GM23338 (cell line): ENCODE measurements at regions not wholly inside any gene's neighbourhood (a gene's known extent, or its start where the extent isn't known, plus 50 kb on each side); places are given as distances from the start of the nearest gene placed in this dataset.

Experiments
- ATAC-seq: fragments of 200-7000 bp; cut with Tn5 transposase; 3 replicates; pipeline ENCODE4 v1.9.1; 2020
- DNase-seq: peaks from one replicate; pipeline ENCODE4 v3.0.0-alpha.2; 2015; ENCODE audit warnings: low spot score
- H2AFZ ChIP-seq: fragments of 200-600 bp; sonication (generic); 2 replicates; pipeline ENCODE4 v1.8.0; 2016; ENCODE audit warnings: antibody characterized with exemption, mild to moderate bottlenecking, moderate library complexity
- H3F3A ChIP-seq: fragments of 200-600 bp; sonication (generic); replicated peaks from 2 replicates; pipeline ENCODE4 v1.8.0; 2017; ENCODE audit warnings: antibody characterized with exemption, mixed run types, low read depth
- H3K27ac ChIP-seq: fragments of 200-600 bp; sonication (generic); 2 replicates; pipeline ENCODE4 v1.6.1; 2016; ENCODE audit warnings: low read depth
- H3K27me3 ChIP-seq: fragments of 200-600 bp; sonication (generic); 2 replicates; pipeline ENCODE4 v1.8.0; 2016; ENCODE audit warnings: mild to moderate bottlenecking, mixed run types, moderate library complexity; ENCODE audit not compliant: insufficient read depth
- H3K36me3 ChIP-seq: fragments of 200-600 bp; sonication (generic); 2 replicates; pipeline ENCODE4 v1.8.0; 2016; ENCODE audit warnings: mild to moderate bottlenecking; ENCODE audit not compliant: insufficient read depth
- H3K4me1 ChIP-seq: fragments of 200-600 bp; sonication (generic); 2 replicates; pipeline ENCODE4 v1.8.0; 2016; ENCODE audit warnings: mild to moderate bottlenecking, moderate library complexity; ENCODE audit not compliant: insufficient read depth
- H3K4me2 ChIP-seq: fragments of 200-600 bp; sonication (generic); 2 replicates; pipeline ENCODE4 v1.7.1; 2017; ENCODE audit warnings: mixed run types
- H3K4me3 ChIP-seq: fragments of 200-600 bp; sonication (generic); 2 replicates; pipeline ENCODE4 v1.6.1; 2016; ENCODE audit warnings: mixed run types
- H3K79me2 ChIP-seq: fragments of 200-600 bp; sonication (generic); replicated peaks from 2 replicates; pipeline ENCODE4 v1.8.0; 2017; ENCODE audit warnings: mild to moderate bottlenecking; ENCODE audit not compliant: insufficient read depth
- H3K9me2 ChIP-seq: fragments of 200-600 bp; sonication (generic); 2 replicates; pipeline ENCODE4 v1.8.0; 2017; ENCODE audit not compliant: insufficient read depth
- H4K20me1 ChIP-seq: fragments of 200-600 bp; sonication (generic); replicated peaks from 2 replicates; pipeline ENCODE4 v1.8.0; 2017; ENCODE audit warnings: mild to moderate bottlenecking; ENCODE audit not compliant: insufficient read depth
- H3K27ac Mint-ChIP-seq: 2 replicates; pipeline ENCODE4 v1.8.0; 2020; ENCODE audit warnings: inconsistent platforms, mild to moderate bottlenecking, moderate library complexity, mixed read lengths
- H3K27me3 Mint-ChIP-seq: 3 replicates; pipeline ENCODE4 v1.8.0; 2022; ENCODE audit warnings: low read depth, mild to moderate bottlenecking, moderate library complexity, mixed read lengths, inconsistent platforms; ENCODE audit not compliant: insufficient read depth, poor library complexity
- H3K36me3 Mint-ChIP-seq: 3 replicates; pipeline ENCODE4 v1.8.0; 2021; ENCODE audit warnings: low read depth, mild to moderate bottlenecking, inconsistent platforms, moderate library complexity, mixed read lengths
- H3K4me1 Mint-ChIP-seq: 3 replicates; pipeline ENCODE4 v1.8.0; 2020; ENCODE audit warnings: mild to moderate bottlenecking, inconsistent platforms, mixed read lengths
- H3K4me3 Mint-ChIP-seq: 3 replicates; pipeline ENCODE4 v1.8.0; 2021; ENCODE audit warnings: moderate library complexity, mild to moderate bottlenecking, inconsistent platforms, mixed read lengths
- H3K9me3 Mint-ChIP-seq: 3 replicates; pipeline ENCODE4 v1.8.0; 2020; ENCODE audit warnings: moderate library complexity, mild to moderate bottlenecking, inconsistent platforms, mixed read lengths
- CREB1 ChIP-seq: fragments of 250-450 bp; sonication (Bioruptor Pico); IDR thresholded peaks from 2 replicates; pipeline ENCODE4 v1.5.0; 2020; ENCODE audit warnings: low read depth, mild to moderate bottlenecking, moderate library complexity
- CTCF ChIP-seq, 2 experiments: fragments of 200-600 bp in 1 of 2; sonication (generic) in 1 of 2; conservative IDR thresholded peaks; 2 replicates each; pipeline versions ENCODE4 v1.5.1 to v1.6.1; 2016 to 2017; ENCODE audit warnings: antibody characterized with exemption in 2 of 2, low read depth in 2 of 2, mild to moderate bottlenecking in 2 of 2, moderate library complexity in 1 of 2
- ETS1 ChIP-seq: IDR thresholded peaks from 2 replicates; pipeline ENCODE4 v1.6.1; 2016; ENCODE audit warnings: antibody characterized with exemption
- EZH2 ChIP-seq: fragments of 200-600 bp; sonication (generic); IDR thresholded peaks from one replicate; pipeline ENCODE4 v1.8.0; 2017; ENCODE audit warnings: antibody characterized with exemption, mild to moderate bottlenecking, low read depth; ENCODE audit not compliant: unreplicated experiment
- EZH2phosphoT487 ChIP-seq: fragments of 200-600 bp; sonication (generic); IDR thresholded peaks from one replicate; pipeline ENCODE4 v1.8.1; 2018; ENCODE audit warnings: antibody characterized with exemption; ENCODE audit not compliant: unreplicated experiment
- JUNB ChIP-seq: IDR thresholded peaks from one replicate; pipeline ENCODE4 v1.6.1; 2016; ENCODE audit warnings: antibody characterized with exemption; ENCODE audit not compliant: unreplicated experiment
- NANOG ChIP-seq: IDR thresholded peaks from 2 replicates; pipeline ENCODE4 v1.6.1; 2016; ENCODE audit warnings: antibody characterized with exemption, borderline replicate concordance
- REST ChIP-seq: IDR thresholded peaks from one replicate; pipeline ENCODE4 v1.6.1; 2018; ENCODE audit warnings: antibody characterized with exemption; ENCODE audit not compliant: unreplicated experiment
- STAT1 ChIP-seq: IDR thresholded peaks from one replicate; pipeline ENCODE4 v1.6.1; 2016; ENCODE audit warnings: antibody characterized with exemption; ENCODE audit not compliant: unreplicated experiment
- ZNF114 ChIP-seq: fragments of 250-450 bp; sonication (Bioruptor Pico); IDR thresholded peaks from 2 replicates; pipeline ENCODE4 v1.5.0; 2020; ENCODE audit warnings: mild to moderate bottlenecking, moderate library complexity
- ZNF331 ChIP-seq: fragments of 250-450 bp; sonication (Bioruptor Pico); IDR thresholded peaks from 2 replicates; pipeline ENCODE4 v1.5.0; 2020; ENCODE audit warnings: low read depth, mild to moderate bottlenecking, moderate library complexity

GRCh38 chr3:161641287-161641686 is 144.7 kb downstream of the OTOL1 start (continued):
- TF ChIP-seq EZH2 = no peak
- TF ChIP-seq REST = no peak
- TF ChIP-seq ZNF114 (CRISPR knock-in tag) = no peak
- TF ChIP-seq CTCF (conservative IDR thresholded peaks at IDR 0.05; ENCODE audit: low read depth in 2 of 2) = no peak
- no peak for TF ChIP-seq NANOG
- TF ChIP-seq EZH2phosphoT487 = no peak
- no peak for TF ChIP-seq ZNF331

GRCh38 chr3:161644891-161645635 is 148.5 kb downstream of the OTOL1 start:
- peak overlapping the region; percentile 53; the same call in 1 of the 2 replicates for H2AFZ ChIP-seq
- H3K27ac Mint-ChIP-seq = no peak overlapping the region
- H3K27me3 ChIP-seq = no peaks in the 10 kb centered on the region
- peaks cover 17% of the 10 kb centered on the region; the same call in 1 of the 2 replicates for H3K4me1 ChIP-seq
- no peaks in the 10 kb centered on the region for H3K36me3 Mint-ChIP-seq
- H3K4me2 ChIP-seq = no peak overlapping the region
- H3K4me3 ChIP-seq = no peak overlapping the region
- DNase-seq (no peak), ATAC-seq (no peak)
- H3K4me1 Mint-ChIP-seq = peaks cover 29% of the 10 kb centered on the region
- H3K36me3 ChIP-seq = no peaks in the 10 kb centered on the region
- peaks cover 2% of the 10 kb centered on the region for H3K27me3 Mint-ChIP-seq
- no peaks in the 10 kb centered on the region for H3K79me2 ChIP-seq
- TF ChIP-seq ZNF331 = no peak
- TF ChIP-seq ETS1 = no peak
- TF ChIP-seq CREB1 (CRISPR knock-in tag) = no peak
- no peak for TF ChIP-seq JUNB
- TF ChIP-seq STAT1 = no peak
- TF ChIP-seq EZH2phosphoT487 = no peak
- no peak for TF ChIP-seq EZH2
- H3K9me3 Mint-ChIP-seq = no peaks in the 10 kb centered on the region
- peaks cover 4% of the 10 kb centered on the region; the same call in 1 of the 2 replicates for H3K9me2 ChIP-seq
- no peaks in the 10 kb centered on the region for H4K20me1 ChIP-seq
- H3K4me3 Mint-ChIP-seq = no peak overlapping the region
- H3K27ac ChIP-seq = no peak overlapping the region
- H3F3A ChIP-seq = no peaks in the 10 kb centered on the region
